ENCODE measurements at regions not wholly inside any gene's neighbourhood (a gene's known extent, or its start where the extent isn't known, plus 50 kb on each side); places are given as distances from the start of the nearest gene placed in this dataset.

GRCh38 chr2:104416339-104417000, 437.4 kb upstream of the POU3F3 start:
- in situ Hi-C loops (cut with HindIII; ENCODE audit: low sequenced_read_pairs): no loop called here
- no peak overlapping the region for H3K4me3 ChIP-seq (ENCODE audit: low read depth, low read length)
- TF ChIP-seq CTCF (IDR thresholded peaks at IDR 0.05; ENCODE audit: low read depth, low read length, missing control alignments): no peak
- no peak for DNase-seq (ENCODE audit: low read depth)

DNA sequence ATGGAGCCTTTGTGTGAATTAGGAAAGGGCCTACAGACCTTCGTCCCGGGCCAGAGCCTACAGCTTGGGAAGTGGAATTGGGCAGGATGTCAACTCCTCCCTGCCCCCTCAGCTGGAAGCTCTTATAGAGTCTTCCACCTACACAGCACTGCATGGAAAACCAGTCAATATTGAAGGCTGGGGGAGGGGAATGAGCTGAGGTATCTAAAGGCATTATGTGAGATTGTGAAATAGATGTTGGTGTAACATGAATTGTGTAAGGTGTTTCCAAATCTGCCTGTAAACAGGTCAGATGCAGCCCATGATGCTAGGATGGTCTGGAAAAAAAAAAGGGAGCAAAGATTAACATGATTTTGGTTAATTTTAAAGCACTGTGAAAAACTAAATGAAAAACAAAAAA, 433.5 kb upstream of the POU3F3 start:
- H3K4me3 ChIP-seq (ENCODE audit: low read depth, low read length): no peak overlapping the region
- no peak for TF ChIP-seq CTCF (IDR thresholded peaks at IDR 0.05; ENCODE audit: low read depth, low read length, missing control alignments)
- DNase-seq (ENCODE audit: low read depth): no peak
- in situ Hi-C loops (cut with HindIII; ENCODE audit: low sequenced_read_pairs): no loop called here

GRCh38 chr2:104420953-104421352, 433.0 kb upstream of the POU3F3 start:
- DNase-seq (ENCODE audit: low read depth): no peak
- no peak for TF ChIP-seq CTCF (IDR thresholded peaks at IDR 0.05; ENCODE audit: low read depth, low read length, missing control alignments)
- in situ Hi-C loops (cut with HindIII; ENCODE audit: low sequenced_read_pairs): no loop called here
- H3K4me3 ChIP-seq (ENCODE audit: low read depth, low read length): no peak overlapping the region

DNA sequence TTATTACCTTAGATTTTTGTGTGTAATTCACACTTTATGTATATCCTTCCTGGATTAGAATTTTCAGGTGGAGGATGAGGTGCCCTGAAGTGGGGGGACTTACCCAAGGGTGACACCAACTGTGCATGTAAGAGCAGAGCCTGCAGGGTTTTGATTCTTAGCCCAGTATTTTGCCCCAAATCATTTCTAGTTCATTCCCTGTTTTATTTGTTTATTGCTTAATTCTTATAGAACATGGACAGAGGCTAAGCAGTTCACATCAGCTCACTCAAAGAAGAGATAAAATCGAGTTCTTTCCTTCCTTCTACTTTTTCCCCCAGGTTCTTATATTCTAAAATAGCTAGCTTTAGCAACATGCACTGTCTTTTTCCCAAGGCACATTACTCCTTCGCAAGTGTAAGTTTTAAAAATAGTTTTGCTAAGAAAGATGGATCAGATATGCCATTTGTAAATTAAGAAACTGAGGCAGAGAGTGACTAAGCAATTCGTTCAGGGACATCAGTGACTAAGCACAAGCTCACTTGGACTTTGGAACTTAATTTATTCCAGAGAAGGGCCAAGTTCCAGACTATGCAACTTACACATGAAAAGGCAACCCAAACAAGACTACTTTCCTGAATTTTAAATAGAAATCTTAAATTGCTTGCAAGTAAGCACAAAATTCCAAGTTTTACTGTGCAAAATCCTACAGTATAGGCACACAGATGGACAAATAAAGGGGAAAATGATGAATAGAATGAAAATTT, 427.9 kb upstream of the POU3F3 start:
- no peak overlapping the region for H3K4me3 ChIP-seq (ENCODE audit: low read depth, low read length)
- DNase-seq (ENCODE audit: low read depth): no peak
- TF ChIP-seq CTCF (IDR thresholded peaks at IDR 0.05; ENCODE audit: low read depth, low read length, missing control alignments): no peak
- in situ Hi-C loops (cut with HindIII; ENCODE audit: low sequenced_read_pairs): no loop called here

DNA sequence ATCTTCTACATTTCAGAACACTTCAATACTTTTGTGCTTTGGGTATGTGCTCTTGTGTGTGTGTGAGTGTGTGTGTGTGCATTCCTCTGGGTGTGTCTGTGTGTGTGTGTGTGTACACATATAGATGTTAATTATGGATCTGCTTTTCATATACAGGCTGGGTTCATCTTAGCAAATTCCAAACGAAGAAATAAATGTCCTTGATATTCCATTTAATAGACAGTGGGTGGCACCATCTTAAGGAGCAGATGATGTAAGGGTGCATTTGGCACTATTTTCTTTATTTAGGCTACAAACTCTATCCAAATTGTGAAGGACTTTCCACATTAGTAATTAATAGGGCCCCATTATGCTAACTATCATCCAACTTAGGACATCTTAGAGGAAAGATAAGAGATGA, 425.8 kb upstream of the POU3F3 start:
- H3K4me3 ChIP-seq (ENCODE audit: low read depth, low read length): no peak overlapping the region
- no peak for DNase-seq (ENCODE audit: low read depth)
- TF ChIP-seq CTCF (IDR thresholded peaks at IDR 0.05; ENCODE audit: low read depth, low read length, missing control alignments): no peak
- in situ Hi-C loops (cut with HindIII; ENCODE audit: low sequenced_read_pairs): no loop called here

GRCh38 chr2:104429639-104430358, 424.1 kb upstream of the POU3F3 start:
- no peak for DNase-seq (ENCODE audit: low read depth)
- TF ChIP-seq CTCF (IDR thresholded peaks at IDR 0.05; ENCODE audit: low read depth, low read length, missing control alignments): no peak
- in situ Hi-C loops (cut with HindIII; ENCODE audit: low sequenced_read_pairs): no loop called here
- no peak overlapping the region for H3K4me3 ChIP-seq (ENCODE audit: low read depth, low read length)

Measured in astrocyte of the cerebellum (primary cell).